Stimulated activated naive CD8-positive, alpha-beta T cell treated with anti-CD3 and anti-CD28 coated beads, Interleukin-15, Interleukin-2, amounts not matched to agents 100 ng/mL and 50 ng/mL, for 24 hours (primary cell): ENCODE measurements at regions not wholly inside any gene's neighbourhood (a gene's known extent, or its start where the extent isn't known, plus 50 kb on each side); places are given as distances from the start of the nearest gene placed in this dataset.

Source experiments
- H3K27ac Mint-ChIP-seq: one replicate; pipeline ENCODE4 v1.8.0; 2021; ENCODE audit warnings: mild to moderate bottlenecking, mixed read lengths
- H3K27me3 Mint-ChIP-seq: one replicate; pipeline ENCODE4 v1.8.0; 2021; ENCODE audit warnings: mixed read lengths
- H3K36me3 Mint-ChIP-seq: one replicate; pipeline ENCODE4 v1.8.0; 2021; ENCODE audit warnings: low read depth, mixed read lengths
- H3K4me1 Mint-ChIP-seq: one replicate; pipeline ENCODE4 v1.8.0; 2021; ENCODE audit warnings: low read depth, mixed read lengths
- H3K4me3 Mint-ChIP-seq: one replicate; pipeline ENCODE4 v1.8.0; 2021; ENCODE audit warnings: mild to moderate bottlenecking, mixed read lengths
- H3K9me3 Mint-ChIP-seq: one replicate; pipeline ENCODE4 v1.8.0; 2021; ENCODE audit warnings: mixed read lengths

GRCh38 chr9:81499594-81499993 lies 189.8 kb downstream of the TLE1 start:
- Mint-ChIP-seq H3K9me3 (no peaks in the 10 kb centered on the region), H3K27me3 (no peaks in the 10 kb centered on the region), H3K4me1 (no peaks in the 10 kb centered on the region), H3K27ac (no peak overlapping the region), H3K36me3 (no peaks in the 10 kb centered on the region), H3K4me3 (no peak overlapping the region)

- H3K36me3 Mint-ChIP-seq: no peaks in the 10 kb centered on the region
- H3K27me3 Mint-ChIP-seq: no peaks in the 10 kb centered on the region
- H3K27ac Mint-ChIP-seq: no peak overlapping the region
- H3K4me3 Mint-ChIP-seq: no peak overlapping the region
- no peaks in the 10 kb centered on the region for H3K4me1 Mint-ChIP-seq
- H3K9me3 Mint-ChIP-seq: no peaks in the 10 kb centered on the region
Measured at GRCh38 chr9:81499021-81499454, 190.3 kb downstream of the TLE1 start.

DNA sequence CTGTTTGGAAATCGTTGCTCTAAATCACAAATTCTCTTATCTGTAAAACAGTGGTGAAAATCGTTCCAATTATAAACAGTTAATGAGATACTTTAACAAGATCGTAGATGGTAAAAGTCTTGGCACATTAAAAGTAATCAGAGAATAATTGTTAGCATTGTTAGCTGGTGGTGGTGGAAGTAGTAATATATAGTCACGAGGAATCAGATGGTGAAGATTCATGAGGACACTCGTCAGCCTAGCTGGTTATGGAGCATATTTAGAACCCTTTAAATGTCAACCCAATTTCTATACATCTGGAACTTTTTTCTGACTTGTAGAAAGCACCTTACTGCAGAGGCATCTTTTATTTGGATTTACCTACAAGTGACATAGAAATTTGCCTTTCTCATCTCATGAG lies 190.8 kb downstream of the TLE1 start:
- Mint-ChIP-seq H3K27ac (no peak overlapping the region), H3K4me3 (no peak overlapping the region), H3K9me3 (no peaks in the 10 kb centered on the region), H3K27me3 (no peaks in the 10 kb centered on the region), H3K36me3 (no peaks in the 10 kb centered on the region), H3K4me1 (no peaks in the 10 kb centered on the region)

DNA sequence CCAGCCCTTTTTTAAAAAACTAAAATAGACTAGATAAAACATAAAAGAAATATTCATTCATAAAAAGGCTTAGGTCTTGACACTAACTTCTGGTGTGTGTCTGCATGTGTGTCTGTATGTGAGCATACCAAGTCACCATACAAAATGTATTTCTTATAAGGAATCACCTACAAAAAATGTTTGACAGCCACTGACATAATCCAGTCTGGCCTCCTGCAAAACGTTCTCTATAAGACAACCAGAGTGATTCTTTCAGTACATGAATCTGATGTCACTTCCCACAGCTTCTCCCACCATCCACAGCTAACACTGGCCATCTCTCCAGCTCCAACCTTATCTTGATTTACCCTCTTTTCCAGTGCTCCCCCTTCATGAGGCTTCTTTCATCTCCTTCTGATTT lies 192.3 kb downstream of the TLE1 start:
- H3K9me3 Mint-ChIP-seq: no peaks in the 10 kb centered on the region
- no peak overlapping the region for H3K4me3 Mint-ChIP-seq
- H3K36me3 Mint-ChIP-seq: no peaks in the 10 kb centered on the region
- no peaks in the 10 kb centered on the region for H3K27me3 Mint-ChIP-seq
- H3K27ac Mint-ChIP-seq: no peak overlapping the region
- no peaks in the 10 kb centered on the region for H3K4me1 Mint-ChIP-seq

GRCh38 chr9:81492710-81493447 lies 196.5 kb downstream of the TLE1 start:
- H3K27me3 Mint-ChIP-seq: no peaks in the 10 kb centered on the region
- H3K27ac Mint-ChIP-seq: no peak overlapping the region
- no peak overlapping the region for H3K4me3 Mint-ChIP-seq
- no peaks in the 10 kb centered on the region for H3K9me3 Mint-ChIP-seq
- H3K4me1 Mint-ChIP-seq: no peaks in the 10 kb centered on the region
- no peaks in the 10 kb centered on the region for H3K36me3 Mint-ChIP-seq

- Mint-ChIP-seq H3K27me3 (no peaks in the 10 kb centered on the region), H3K4me1 (no peaks in the 10 kb centered on the region), H3K27ac (no peak overlapping the region), H3K9me3 (no peaks in the 10 kb centered on the region), H3K4me3 (no peak overlapping the region), H3K36me3 (no peaks in the 10 kb centered on the region)
Measured at GRCh38 chr9:81490605-81491331, 198.6 kb downstream of the TLE1 start.

- no peak overlapping the region for H3K4me3 Mint-ChIP-seq
- H3K27me3 Mint-ChIP-seq: no peaks in the 10 kb centered on the region
- H3K36me3 Mint-ChIP-seq: no peaks in the 10 kb centered on the region
- no peaks in the 10 kb centered on the region for H3K4me1 Mint-ChIP-seq
- no peaks in the 10 kb centered on the region for H3K9me3 Mint-ChIP-seq
- H3K27ac Mint-ChIP-seq: no peak overlapping the region
Measured at GRCh38 chr9:81489046-81489445, 200.3 kb downstream of the TLE1 start.

DNA sequence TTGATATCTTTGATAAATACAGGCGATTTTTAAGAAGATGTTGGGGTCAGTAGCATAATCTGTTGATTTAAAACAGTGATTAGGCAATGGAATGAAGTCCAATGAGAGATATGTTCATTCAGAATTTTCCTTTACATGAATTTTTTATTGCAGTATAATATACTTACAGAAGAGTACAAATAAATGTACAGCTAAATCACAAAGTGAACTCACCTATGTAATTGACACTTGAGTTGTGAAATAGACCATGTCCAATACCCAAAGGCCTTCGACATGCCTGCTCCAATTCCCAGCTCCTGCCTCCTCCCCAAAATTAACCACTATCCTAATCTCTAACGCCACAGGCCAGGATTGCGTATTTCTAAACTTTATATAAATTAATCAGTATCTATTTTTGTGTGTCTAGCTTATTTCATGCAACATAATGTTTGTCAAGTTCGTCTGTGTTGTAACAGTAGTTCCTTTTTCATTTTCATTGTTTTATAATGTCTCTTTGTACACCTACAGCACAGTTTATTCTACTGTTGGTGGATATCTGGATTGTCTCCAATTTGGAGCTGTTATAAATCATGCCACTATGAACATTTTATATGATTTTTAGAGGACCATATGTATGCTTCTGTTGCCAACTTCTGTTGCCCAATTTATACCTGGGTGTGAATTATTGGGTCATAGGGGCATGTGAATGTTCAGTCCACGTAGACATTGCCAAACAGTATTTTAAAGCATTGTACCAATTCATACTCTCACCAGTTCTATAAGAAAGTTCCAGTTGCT lies 208.3 kb downstream of the TLE1 start:
- H3K4me3 Mint-ChIP-seq: no peak overlapping the region
- H3K27ac Mint-ChIP-seq: no peak overlapping the region
- no peaks in the 10 kb centered on the region for H3K36me3 Mint-ChIP-seq
- no peaks in the 10 kb centered on the region for H3K27me3 Mint-ChIP-seq
- no peaks in the 10 kb centered on the region for H3K9me3 Mint-ChIP-seq
- no peaks in the 10 kb centered on the region for H3K4me1 Mint-ChIP-seq

DNA sequence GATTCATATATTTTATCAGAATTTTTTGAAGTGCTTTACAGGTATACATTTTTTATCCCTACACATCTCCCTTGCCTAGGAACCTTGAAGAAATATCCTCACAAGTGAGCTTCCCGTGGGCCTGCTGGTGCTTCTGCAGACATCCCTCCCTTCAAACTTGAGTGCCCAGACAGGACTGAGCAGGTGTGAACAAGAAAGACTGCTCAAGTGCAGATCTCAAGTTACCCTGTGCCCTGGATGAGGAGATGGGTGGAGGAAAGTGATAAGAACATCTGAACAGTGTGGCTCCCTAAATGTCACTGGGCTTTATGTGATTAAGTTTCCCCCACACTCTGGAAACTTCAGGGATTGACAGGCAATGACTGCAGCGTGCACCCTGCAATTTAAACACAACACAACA lies 209.8 kb downstream of the TLE1 start:
- H3K36me3 Mint-ChIP-seq: no peaks in the 10 kb centered on the region
- no peak overlapping the region for H3K27ac Mint-ChIP-seq
- H3K27me3 Mint-ChIP-seq: no peaks in the 10 kb centered on the region
- H3K4me1 Mint-ChIP-seq: no peaks in the 10 kb centered on the region
- no peaks in the 10 kb centered on the region for H3K9me3 Mint-ChIP-seq
- H3K4me3 Mint-ChIP-seq: no peak overlapping the region

DNA sequence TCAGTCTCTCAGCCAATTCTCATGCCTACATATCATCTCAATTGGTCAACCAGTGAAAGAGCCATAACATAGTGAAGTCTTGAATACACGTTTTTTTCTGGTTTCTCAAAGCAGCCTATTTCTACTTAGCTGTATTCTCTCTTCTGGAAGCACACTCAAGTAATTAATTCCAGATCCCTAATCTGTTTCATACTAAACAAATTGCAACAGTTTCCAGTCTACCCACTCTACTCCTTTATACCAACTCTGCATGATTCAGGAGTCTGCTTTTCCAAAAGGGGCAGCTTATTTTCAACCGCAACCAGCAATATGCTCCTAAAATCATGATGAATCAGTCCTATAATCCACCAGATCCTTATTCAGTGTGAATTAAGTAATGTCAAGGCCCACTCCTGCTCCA lies 211.7 kb downstream of the TLE1 start:
- H3K27me3 Mint-ChIP-seq: no peaks in the 10 kb centered on the region
- H3K4me3 Mint-ChIP-seq: no peak overlapping the region
- H3K27ac Mint-ChIP-seq: no peak overlapping the region
- H3K36me3 Mint-ChIP-seq: no peaks in the 10 kb centered on the region
- H3K9me3 Mint-ChIP-seq: no peaks in the 10 kb centered on the region
- no peaks in the 10 kb centered on the region for H3K4me1 Mint-ChIP-seq

- Mint-ChIP-seq H3K4me3 (no peak overlapping the region), H3K9me3 (no peaks in the 10 kb centered on the region), H3K36me3 (no peaks in the 10 kb centered on the region), H3K27me3 (no peaks in the 10 kb centered on the region), H3K27ac (no peak overlapping the region), H3K4me1 (no peaks in the 10 kb centered on the region)
Measured at GRCh38 chr9:81476813-81477490, 212.4 kb downstream of the TLE1 start.

DNA sequence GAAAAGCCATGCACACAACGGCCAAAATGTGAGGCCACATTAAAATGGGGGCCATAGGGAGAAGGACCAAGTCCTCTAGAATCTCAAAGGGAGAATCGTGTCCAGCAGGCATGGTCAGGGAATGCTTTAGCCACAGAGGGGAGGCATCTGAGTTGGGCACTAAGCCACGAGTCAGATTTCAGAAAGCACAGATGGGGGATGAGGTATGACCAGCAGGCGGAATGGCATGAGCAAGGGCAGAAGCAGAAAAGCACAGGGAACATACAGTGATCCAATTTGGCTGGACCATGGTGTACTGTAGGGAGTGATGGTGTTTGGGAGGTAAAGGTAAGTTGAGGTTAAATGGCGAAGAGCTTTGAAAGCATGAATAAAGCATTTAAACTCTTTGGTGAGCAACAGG lies 214.6 kb downstream of the TLE1 start:
- Mint-ChIP-seq H3K36me3 (no peaks in the 10 kb centered on the region), H3K4me1 (no peaks in the 10 kb centered on the region), H3K9me3 (no peaks in the 10 kb centered on the region), H3K27me3 (no peaks in the 10 kb centered on the region), H3K27ac (no peak overlapping the region), H3K4me3 (no peak overlapping the region)

DNA sequence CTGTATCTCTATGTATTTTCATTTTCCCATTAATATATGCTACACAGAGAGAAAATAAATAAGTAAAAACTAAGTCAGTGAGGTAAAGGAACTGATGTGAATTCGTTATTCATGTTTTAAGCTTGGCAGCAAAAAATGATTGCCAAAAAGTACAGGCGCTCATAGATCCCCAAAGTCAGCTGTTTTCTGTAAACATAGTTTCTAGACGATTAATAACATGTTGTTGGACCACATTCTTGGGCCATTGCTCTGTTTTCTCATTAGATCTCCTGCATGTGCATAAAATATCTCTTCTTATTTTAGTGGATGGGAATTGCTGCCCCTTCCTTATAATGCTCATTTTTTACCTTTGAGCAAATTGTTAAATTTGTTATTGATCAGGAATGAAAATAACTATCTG lies 215.2 kb downstream of the TLE1 start:
- Mint-ChIP-seq H3K9me3 (no peaks in the 10 kb centered on the region), H3K27me3 (no peaks in the 10 kb centered on the region), H3K27ac (no peak overlapping the region), H3K4me1 (no peaks in the 10 kb centered on the region), H3K36me3 (no peaks in the 10 kb centered on the region), H3K4me3 (no peak overlapping the region)

DNA sequence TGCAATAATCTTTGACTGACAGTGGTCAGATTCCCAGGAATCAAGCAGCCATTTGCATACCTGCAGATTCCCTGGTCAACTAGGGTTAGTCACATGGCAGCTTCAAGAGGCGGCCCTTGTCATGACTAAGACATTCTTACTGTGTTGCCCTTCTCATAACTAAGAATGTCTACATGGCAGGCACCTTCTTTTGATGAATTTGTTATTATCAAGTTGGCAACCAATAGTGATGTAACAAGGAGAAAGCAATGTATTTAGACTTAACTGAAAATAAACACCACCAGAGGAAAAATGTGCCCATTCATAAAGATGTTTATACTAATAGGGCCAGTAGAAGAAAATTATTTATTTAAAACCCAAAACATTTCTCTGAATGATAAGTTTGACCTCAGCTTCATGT lies 215.6 kb downstream of the TLE1 start:
- Mint-ChIP-seq H3K9me3 (no peaks in the 10 kb centered on the region), H3K27ac (no peak overlapping the region), H3K36me3 (no peaks in the 10 kb centered on the region), H3K4me1 (no peaks in the 10 kb centered on the region), H3K27me3 (no peaks in the 10 kb centered on the region), H3K4me3 (no peak overlapping the region)

DNA sequence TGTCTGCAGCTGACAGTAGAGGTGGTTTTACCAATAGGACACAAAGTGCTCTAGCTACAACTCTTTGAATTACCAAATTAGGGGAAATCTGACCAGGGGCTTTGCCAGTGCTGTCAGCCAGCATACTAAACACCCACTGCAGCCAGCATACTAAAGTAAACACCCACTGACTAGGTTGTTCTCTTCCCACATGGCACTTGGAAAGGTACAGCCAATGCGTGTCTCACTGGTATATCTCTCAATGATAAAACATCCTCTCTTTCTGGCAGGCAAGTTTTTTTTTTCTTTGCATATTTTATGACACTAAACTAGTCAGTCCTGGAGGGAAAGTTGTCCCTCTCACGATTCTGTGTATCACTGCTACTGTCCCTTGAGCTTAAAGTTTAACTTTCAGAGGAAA lies 216.1 kb downstream of the TLE1 start:
- Mint-ChIP-seq H3K9me3 (no peaks in the 10 kb centered on the region), H3K36me3 (no peaks in the 10 kb centered on the region), H3K4me1 (no peaks in the 10 kb centered on the region), H3K27me3 (no peaks in the 10 kb centered on the region), H3K27ac (no peak overlapping the region), H3K4me3 (no peak overlapping the region)
